Activated T-cell treated with anti-CD3 and anti-CD28 coated beads, Interleukin-2, amount 50 U/mL, for 72 hours (primary cell): ENCODE measurements at regions not wholly inside any gene's neighbourhood (a gene's known extent, or its start where the extent isn't known, plus 50 kb on each side); places are given as distances from the start of the nearest gene placed in this dataset.

ENCODE experiments used
- ATAC-seq, 2 donors: fragments of 150-1000 bp; cut with Tn5 transposase; replicated peaks in 1 of 2; 2 replicates each; pipeline ENCODE4 v1.10.0; 2021; ENCODE audit warnings: moderate library complexity in 2 of 2, mild to moderate bottlenecking in 1 of 2
- DNase-seq, 2 donors: peaks; one replicate each; pipeline ENCODE4 v3.0.0; 2021 to 2022; ENCODE audit warnings: mixed read lengths in 1 of 2
- H3K27ac Mint-ChIP-seq: one replicate; pipeline ENCODE4 v1.8.0; 2022; ENCODE audit warnings: mild to moderate bottlenecking, moderate library complexity, mixed read lengths
- H3K27me3 Mint-ChIP-seq: one replicate; pipeline ENCODE4 v1.8.0; 2022; ENCODE audit warnings: low read depth, mixed read lengths
- H3K36me3 Mint-ChIP-seq, 2 donors: one replicate each; pipeline ENCODE4 v1.8.0; 2022; ENCODE audit warnings: mixed read lengths in 2 of 2, mild to moderate bottlenecking in 1 of 2; ENCODE audit not compliant: insufficient read depth in 2 of 2
- H3K4me1 Mint-ChIP-seq: one replicate; pipeline ENCODE4 v1.8.0; 2022; ENCODE audit warnings: low read depth, mixed read lengths
- H3K4me3 Mint-ChIP-seq, 2 donors: one replicate each; pipeline ENCODE4 v1.8.0; 2022; ENCODE audit warnings: mild to moderate bottlenecking in 2 of 2, mixed read lengths in 2 of 2, moderate library complexity in 2 of 2
- H3K9me3 Mint-ChIP-seq, 2 donors: one replicate each; pipeline ENCODE4 v1.8.0; 2022; ENCODE audit warnings: mixed read lengths in 2 of 2

GRCh38 chr2:71791061-71791450 lies 337.7 kb downstream of the DYSF start:
- Mint-ChIP-seq H3K27ac (no peak overlapping the region), H3K36me3 (no peaks in the 10 kb centered on the region), H3K4me3 (no peak overlapping the region), H3K9me3 (no peaks in the 10 kb centered on the region), H3K27me3 (no peaks in the 10 kb centered on the region), H3K4me1 (no peaks in the 10 kb centered on the region)
- ATAC-seq, result no peak
- no peak for DNase-seq

DNA sequence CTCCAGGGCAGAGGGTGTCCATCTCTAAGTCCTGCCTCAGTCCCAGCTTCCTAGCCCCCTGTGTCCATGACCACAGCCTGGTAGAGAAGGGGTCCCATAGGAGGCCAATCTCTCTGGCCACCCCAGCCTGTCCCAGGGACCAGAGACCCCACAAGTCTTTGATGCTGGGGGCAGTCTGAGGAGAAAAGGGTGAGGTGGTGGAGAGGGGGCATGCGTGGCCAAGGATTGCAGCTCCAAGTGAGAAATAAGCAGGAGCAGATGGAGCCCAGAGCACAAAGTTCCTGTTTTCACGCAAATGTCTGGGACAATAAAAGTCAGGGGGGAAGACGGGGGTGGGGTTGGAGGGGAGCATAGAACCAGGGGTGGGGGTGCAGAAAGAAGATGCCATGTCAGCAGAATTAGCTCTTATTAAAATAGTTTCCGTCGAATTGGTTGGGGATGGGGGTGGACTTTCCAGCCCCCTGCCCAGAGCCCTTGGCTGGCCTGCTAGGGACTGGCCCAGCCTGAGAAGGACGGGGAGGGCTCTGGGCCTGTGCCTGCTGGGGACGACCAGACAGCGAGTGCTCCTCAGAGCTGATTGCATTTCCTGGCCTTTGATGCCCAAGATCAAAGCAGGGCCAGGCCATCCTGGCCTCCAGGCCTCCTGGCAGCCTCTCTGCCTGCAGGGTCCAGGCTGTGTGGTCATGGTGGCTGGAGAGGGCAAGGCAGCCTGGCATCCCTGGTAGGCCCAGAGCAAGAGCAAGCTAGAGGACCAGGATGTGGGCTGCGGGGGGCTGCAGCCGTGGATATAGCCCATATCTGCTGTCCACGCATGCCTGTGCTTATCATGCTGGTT lies 337.1 kb downstream of the DYSF start:
- H3K36me3 Mint-ChIP-seq, result no peaks in the 10 kb centered on the region
- ATAC-seq (no peak), DNase-seq (no peak)
- no peak overlapping the region for H3K27ac Mint-ChIP-seq
- no peaks in the 10 kb centered on the region for H3K4me1 Mint-ChIP-seq
- no peaks in the 10 kb centered on the region for H3K27me3 Mint-ChIP-seq
- H3K4me3 Mint-ChIP-seq, result no peak overlapping the region
- H3K9me3 Mint-ChIP-seq, result no peaks in the 10 kb centered on the region

DNA sequence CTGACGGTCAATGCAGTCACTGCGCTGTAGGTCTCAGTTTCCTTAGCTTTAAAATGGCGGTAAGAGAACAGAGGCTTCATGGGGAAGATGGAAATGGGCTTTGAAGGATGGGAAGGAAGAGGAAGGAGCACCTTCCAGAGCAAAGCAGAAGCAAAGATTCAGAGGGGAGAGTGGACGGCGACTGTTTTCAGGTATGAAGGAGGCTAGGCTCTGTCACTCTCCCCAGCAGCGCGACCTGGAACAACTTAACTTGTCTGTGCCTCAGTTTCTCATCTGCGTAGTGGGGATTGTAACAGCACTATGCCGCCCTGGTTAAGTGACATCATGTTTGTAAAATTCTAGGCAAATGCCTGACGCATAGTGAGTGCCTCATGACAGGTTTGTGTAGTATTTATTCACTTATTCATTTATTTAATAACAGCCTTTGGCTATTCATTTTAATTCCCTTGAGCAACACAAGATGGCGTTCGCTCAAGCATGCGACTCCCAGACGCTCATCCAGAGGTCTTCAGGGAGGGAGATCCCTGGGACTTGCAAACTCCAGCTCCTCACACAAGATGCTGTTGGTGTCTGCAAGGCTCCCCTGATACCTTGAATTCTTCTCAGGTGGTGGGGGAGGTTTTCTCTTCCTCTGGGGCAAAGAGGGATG lies 336.3 kb downstream of the DYSF start:
- Mint-ChIP-seq H3K9me3 (no peaks in the 10 kb centered on the region), H3K27ac (no peak overlapping the region), H3K27me3 (no peaks in the 10 kb centered on the region), H3K4me1 (no peaks in the 10 kb centered on the region), H3K36me3 (no peaks in the 10 kb centered on the region), H3K4me3 (no peak overlapping the region)
- no peak for DNase-seq
- no peak for ATAC-seq

- DNase-seq (no peak), ATAC-seq (no peak)
- H3K36me3 Mint-ChIP-seq, result no peaks in the 10 kb centered on the region
- H3K4me1 Mint-ChIP-seq, result no peaks in the 10 kb centered on the region
- H3K27ac Mint-ChIP-seq, result no peak overlapping the region
- no peak overlapping the region for H3K4me3 Mint-ChIP-seq
- no peaks in the 10 kb centered on the region for H3K9me3 Mint-ChIP-seq
- H3K27me3 Mint-ChIP-seq, result no peaks in the 10 kb centered on the region
Observed at GRCh38 chr2:71788601-71789240, 335.4 kb downstream of the DYSF start.

- no peaks in the 10 kb centered on the region for H3K27me3 Mint-ChIP-seq
- H3K4me3 Mint-ChIP-seq, result no peak overlapping the region
- no peaks in the 10 kb centered on the region for H3K4me1 Mint-ChIP-seq
- no peak for DNase-seq
- no peaks in the 10 kb centered on the region for H3K9me3 Mint-ChIP-seq
- H3K36me3 Mint-ChIP-seq, result no peaks in the 10 kb centered on the region
- ATAC-seq, result no peak
- H3K27ac Mint-ChIP-seq, result no peak overlapping the region
Observed at GRCh38 chr2:71788186-71788525, 334.8 kb downstream of the DYSF start.

GRCh38 chr2:71787476-71788185 lies 334.3 kb downstream of the DYSF start:
- H3K9me3 Mint-ChIP-seq, result no peaks in the 10 kb centered on the region
- DNase-seq (no peak), ATAC-seq (no peak)
- no peaks in the 10 kb centered on the region for H3K36me3 Mint-ChIP-seq
- no peaks in the 10 kb centered on the region for H3K27me3 Mint-ChIP-seq
- no peak overlapping the region for H3K27ac Mint-ChIP-seq
- H3K4me3 Mint-ChIP-seq, result no peak overlapping the region
- no peaks in the 10 kb centered on the region for H3K4me1 Mint-ChIP-seq

- Mint-ChIP-seq H3K4me3 (no peak overlapping the region), H3K36me3 (no peaks in the 10 kb centered on the region), H3K27ac (no peak overlapping the region), H3K27me3 (no peaks in the 10 kb centered on the region), H3K9me3 (no peaks in the 10 kb centered on the region), H3K4me1 (no peaks in the 10 kb centered on the region)
- no peak for DNase-seq
- no peak for ATAC-seq
Observed at GRCh38 chr2:71787108-71787415, 333.7 kb downstream of the DYSF start.

- no peaks in the 10 kb centered on the region for H3K4me1 Mint-ChIP-seq
- no peaks in the 10 kb centered on the region for H3K9me3 Mint-ChIP-seq
- H3K27me3 Mint-ChIP-seq, result no peaks in the 10 kb centered on the region
- no peaks in the 10 kb centered on the region for H3K36me3 Mint-ChIP-seq
- ATAC-seq (no peak), DNase-seq (no peak)
- H3K27ac Mint-ChIP-seq, result no peak overlapping the region
- H3K4me3 Mint-ChIP-seq, result no peak overlapping the region
Observed at GRCh38 chr2:71786291-71787107, 333.1 kb downstream of the DYSF start.

- no peaks in the 10 kb centered on the region for H3K9me3 Mint-ChIP-seq
- H3K27ac Mint-ChIP-seq, result no peak overlapping the region
- no peak overlapping the region for H3K4me3 Mint-ChIP-seq
- no peak for ATAC-seq
- H3K27me3 Mint-ChIP-seq, result peaks cover 4% of the 10 kb centered on the region
- DNase-seq, result no peak
- H3K36me3 Mint-ChIP-seq, result no peaks in the 10 kb centered on the region
- no peaks in the 10 kb centered on the region for H3K4me1 Mint-ChIP-seq
Observed at GRCh38 chr2:71785516-71785981, 332.2 kb downstream of the DYSF start.

DNA sequence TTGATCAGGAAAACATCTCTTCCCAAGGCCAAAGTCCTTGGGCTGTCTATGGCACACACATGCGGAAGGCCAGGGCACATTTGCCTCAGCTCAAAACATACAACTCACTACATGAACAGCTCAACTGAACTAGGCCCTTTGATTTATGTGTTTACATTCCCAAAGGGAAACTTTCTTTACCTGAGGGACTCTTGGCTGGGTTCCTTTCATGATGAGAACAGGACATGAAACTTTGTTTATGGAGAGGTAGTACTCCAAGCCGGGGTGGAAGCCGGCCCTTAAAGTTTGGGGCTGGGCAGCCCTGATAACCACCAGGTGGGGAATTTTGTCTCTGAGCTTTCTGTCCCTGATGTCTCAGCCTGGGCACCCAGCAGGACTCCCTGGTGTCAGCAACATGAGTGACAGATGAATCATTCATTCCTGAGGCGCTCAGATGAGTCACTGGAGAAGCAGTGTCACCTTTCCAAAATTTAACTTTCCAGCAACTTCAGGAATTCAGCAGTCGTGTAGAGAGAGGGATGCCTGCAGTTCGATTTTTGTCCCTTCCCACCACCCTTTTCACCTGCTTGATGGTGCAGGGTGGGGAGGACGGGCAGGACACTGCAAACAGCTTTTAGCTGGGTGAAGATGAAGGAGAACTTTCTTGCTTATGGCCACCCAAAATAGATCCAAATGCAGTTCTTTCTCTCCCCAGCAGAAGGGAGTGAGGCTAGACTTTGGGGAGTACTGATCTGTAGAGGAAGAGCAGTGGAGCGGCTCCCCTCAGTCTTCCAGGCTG lies 331.6 kb downstream of the DYSF start:
- Mint-ChIP-seq H3K27ac (no peak overlapping the region), H3K4me1 (no peaks in the 10 kb centered on the region), H3K9me3 (no peaks in the 10 kb centered on the region), H3K27me3 (peaks cover 7% of the 10 kb centered on the region), H3K4me3 (no peak overlapping the region), H3K36me3 (no peaks in the 10 kb centered on the region)
- ATAC-seq (no peak), DNase-seq (no peak)

- Mint-ChIP-seq H3K4me1 (no peaks in the 10 kb centered on the region), H3K4me3 (no peak overlapping the region), H3K27me3 (peaks cover 7% of the 10 kb centered on the region), H3K27ac (no peak overlapping the region), H3K36me3 (no peaks in the 10 kb centered on the region), H3K9me3 (no peaks in the 10 kb centered on the region)
- ATAC-seq (no peak), DNase-seq (no peak)
Observed at GRCh38 chr2:71783815-71784214, 330.5 kb downstream of the DYSF start.

GRCh38 chr2:71783215-71783614 lies 329.9 kb downstream of the DYSF start:
- no peaks in the 10 kb centered on the region for H3K4me1 Mint-ChIP-seq
- no peak for ATAC-seq
- H3K4me3 Mint-ChIP-seq, result no peak overlapping the region
- no peak overlapping the region for H3K27ac Mint-ChIP-seq
- no peaks in the 10 kb centered on the region for H3K9me3 Mint-ChIP-seq
- DNase-seq, result no peak
- no peaks in the 10 kb centered on the region for H3K36me3 Mint-ChIP-seq
- peaks cover 7% of the 10 kb centered on the region for H3K27me3 Mint-ChIP-seq
